OCI-LY7 (cell line): ENCODE measurements at regions not wholly inside any gene's neighbourhood (a gene's known extent, or its start where the extent isn't known, plus 50 kb on each side); places are given as distances from the start of the nearest gene placed in this dataset.

Source experiments
- EZH2phosphoT487 ChIP-seq: fragments of 200-600 bp; sonication (generic); IDR thresholded peaks from 2 replicates; pipeline ENCODE4 v1.6.1; 2018; ENCODE audit warnings: low read depth, borderline replicate concordance, mild to moderate bottlenecking, mixed run types, antibody characterized with exemption, low read length, moderate library complexity, mixed read lengths
- TF ChIP-seq, protein P1 (sequence below): fragments of 200-600 bp; sonication (generic); conservative IDR thresholded peaks from 2 replicates; pipeline ENCODE4 v1.5.1; 2014; ENCODE audit warnings: mild to moderate bottlenecking, antibody characterized with exemption, low read length, moderate library complexity, mixed read lengths

DNA sequence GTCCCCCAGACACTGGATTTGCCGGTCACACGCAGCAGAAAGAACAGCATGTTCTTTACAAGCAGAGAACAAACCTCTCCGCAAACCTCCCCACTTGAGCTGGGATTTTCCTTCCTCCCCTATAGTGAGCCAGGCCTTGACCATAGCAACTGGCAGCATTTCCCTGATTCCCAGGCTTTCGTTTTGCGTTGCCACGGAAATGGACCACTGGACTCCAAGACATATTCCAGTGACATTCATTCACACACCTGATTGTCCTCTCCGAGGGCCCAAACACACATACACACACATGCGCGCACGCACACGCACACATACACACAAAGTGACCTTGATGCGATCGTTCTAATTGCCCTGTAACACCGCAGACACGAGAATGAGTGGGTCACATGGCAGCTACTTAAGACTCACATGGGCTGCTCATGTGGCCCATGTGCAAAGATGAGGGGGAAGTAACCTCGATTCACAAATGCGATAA is 80.9 kb upstream of the CPEB4 start:
- TF ChIP-seq, protein P1, sequence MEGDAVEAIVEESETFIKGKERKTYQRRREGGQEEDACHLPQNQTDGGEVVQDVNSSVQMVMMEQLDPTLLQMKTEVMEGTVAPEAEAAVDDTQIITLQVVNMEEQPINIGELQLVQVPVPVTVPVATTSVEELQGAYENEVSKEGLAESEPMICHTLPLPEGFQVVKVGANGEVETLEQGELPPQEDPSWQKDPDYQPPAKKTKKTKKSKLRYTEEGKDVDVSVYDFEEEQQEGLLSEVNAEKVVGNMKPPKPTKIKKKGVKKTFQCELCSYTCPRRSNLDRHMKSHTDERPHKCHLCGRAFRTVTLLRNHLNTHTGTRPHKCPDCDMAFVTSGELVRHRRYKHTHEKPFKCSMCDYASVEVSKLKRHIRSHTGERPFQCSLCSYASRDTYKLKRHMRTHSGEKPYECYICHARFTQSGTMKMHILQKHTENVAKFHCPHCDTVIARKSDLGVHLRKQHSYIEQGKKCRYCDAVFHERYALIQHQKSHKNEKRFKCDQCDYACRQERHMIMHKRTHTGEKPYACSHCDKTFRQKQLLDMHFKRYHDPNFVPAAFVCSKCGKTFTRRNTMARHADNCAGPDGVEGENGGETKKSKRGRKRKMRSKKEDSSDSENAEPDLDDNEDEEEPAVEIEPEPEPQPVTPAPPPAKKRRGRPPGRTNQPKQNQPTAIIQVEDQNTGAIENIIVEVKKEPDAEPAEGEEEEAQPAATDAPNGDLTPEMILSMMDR, result no peak
- no peak for TF ChIP-seq EZH2phosphoT487
